ENCODE measurements at regions not wholly inside any gene's neighbourhood (a gene's known extent, or its start where the extent isn't known, plus 50 kb on each side); places are given as distances from the start of the nearest gene placed in this dataset.

GRCh38 chr11:19589567-19590260, 122.9 kb upstream of the NAV2 start:
- TF ChIP-seq CTCF (IDR thresholded peaks at IDR 0.05) (no peak), POLR2A (IDR thresholded peaks at IDR 0.05) (no peak)
